ENCODE measurements at regions not wholly inside any gene's neighbourhood (a gene's known extent, or its start where the extent isn't known, plus 50 kb on each side); places are given as distances from the start of the nearest gene placed in this dataset.

DNA sequence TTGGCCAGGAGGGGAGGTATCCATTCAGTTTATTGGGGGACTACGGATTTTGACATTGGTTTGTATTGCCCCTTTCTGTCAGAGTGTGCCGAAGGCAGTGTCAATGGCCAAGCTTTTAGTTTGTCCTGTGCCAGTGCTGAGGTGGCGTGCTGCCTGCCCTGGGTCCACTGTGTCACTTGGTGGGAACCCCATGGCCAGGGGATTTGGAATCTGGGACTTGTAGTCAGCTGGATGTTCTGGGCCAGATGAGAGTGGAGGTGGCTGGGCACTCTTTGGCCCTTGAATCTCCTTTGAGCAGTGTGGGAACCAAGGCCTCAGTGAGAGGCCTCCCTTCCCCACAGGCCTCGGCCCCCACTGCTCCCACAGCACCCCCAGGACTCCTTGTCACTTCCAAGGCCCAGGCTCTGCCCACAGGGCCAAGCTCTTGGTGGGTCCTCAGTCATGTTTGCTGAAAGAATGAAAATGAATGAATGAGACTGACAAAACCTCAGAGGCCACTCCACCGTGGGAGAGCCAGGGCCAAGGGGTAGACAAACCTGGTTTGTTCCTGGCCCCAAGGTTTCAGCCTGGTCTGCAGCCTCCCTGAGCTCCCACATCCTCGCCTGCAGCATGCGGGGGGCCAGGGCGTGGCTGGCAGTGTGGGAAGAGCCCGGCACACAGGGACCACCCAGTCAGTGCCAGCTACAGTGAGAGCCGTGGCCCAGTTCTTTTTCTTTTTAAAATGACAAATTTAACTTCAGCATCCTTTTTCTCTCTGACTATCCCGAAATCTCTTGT lies 412.2 kb downstream of the MATN1 start:
- peak; percentile 30 for DNase-seq

DNA sequence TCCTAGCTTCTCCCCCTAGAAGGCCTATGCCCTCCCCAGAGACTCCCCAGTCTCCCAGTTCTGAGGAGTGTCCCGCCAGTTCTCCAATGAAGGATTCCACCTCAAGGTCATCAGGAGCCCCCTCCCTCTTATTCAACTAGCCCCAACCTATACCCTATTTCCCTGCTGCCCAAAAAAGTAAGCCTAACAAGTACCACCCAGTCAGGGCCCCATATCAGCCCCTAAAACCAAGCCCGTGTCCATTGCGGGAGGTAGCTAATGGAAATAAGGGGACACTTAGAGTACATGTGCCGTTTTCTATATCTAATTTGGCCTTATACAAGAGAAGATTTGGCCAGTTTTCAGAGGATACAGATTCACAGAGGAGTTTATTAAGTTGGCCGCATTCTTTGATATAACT lies 416.2 kb downstream of the MATN1 start:
- no peak for DNase-seq

DNA sequence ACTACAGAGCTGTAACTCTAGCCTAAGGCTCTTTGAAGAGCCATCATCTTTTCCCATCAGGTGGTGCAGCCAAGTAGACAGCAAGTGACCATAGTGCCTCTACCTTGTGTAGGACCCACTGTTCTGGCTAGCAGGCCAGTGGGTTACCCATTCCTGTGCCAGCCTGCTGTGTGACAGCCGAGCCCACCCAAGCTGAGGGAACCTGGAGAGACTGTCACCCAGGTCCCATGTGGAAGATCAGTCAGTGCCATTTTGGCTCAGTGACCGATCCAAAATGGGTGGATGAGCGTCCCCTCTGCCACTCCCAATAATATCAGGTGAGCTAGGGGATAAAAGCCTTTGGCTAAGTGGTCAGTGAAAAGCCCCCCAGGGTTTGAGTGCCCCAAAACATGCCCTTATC lies 417.9 kb downstream of the MATN1 start:
- peak; percentile 28 for DNase-seq

GRCh38 chr1:30305061-30305460 lies 418.3 kb downstream of the MATN1 start:
- DNase-seq: peak; percentile 17

DNA sequence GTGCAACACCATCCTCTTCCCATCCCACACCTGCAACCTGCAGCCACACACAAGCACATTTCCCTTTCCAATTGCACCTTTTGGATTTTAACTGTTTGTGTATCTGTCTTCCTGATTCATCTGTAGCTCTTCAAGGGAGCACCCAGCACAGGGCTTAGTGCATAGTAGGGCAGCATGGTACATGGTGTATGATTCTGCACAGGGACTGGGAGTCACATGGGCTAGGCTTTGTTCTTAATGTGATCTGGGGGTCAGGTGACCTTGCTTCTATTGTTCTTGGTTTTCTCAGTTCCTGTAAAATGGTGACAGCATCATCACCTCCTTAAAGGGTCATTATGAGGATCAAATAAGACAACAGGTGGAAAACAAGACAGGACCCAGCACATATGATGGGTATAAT lies 419.3 kb downstream of the MATN1 start:
- DNase-seq: no peak

- no peak for DNase-seq
These were observed 420.0 kb downstream of the MATN1 start for GRCh38 chr1:30303387-30303786.

GRCh38 chr1:30302858-30303257 lies 420.5 kb downstream of the MATN1 start:
- no peak for DNase-seq

- no peak for DNase-seq
These were observed 422.7 kb downstream of the MATN1 start for GRCh38 chr1:30300669-30301068.

DNA sequence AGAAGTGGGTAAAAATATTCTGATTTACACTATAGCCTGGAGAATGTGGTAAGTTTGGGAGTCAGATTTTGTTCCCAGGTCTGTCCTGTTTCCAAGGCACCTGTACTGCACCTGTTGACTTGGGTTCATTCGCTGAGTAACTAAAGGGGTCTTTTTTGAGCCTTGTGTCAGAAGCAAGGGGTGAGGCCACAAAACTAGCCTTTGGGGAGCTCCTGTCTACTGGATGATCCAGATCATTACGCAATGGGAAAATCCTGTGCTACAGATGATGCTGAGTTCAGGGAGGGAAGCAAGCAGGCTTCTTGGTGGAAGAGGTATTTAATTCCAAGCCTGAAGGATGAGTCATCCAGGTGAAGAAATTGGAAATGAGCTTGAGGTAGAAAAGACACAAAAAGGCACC lies 424.0 kb downstream of the MATN1 start:
- no peak for DNase-seq

GRCh38 chr1:30295674-30296073 lies 427.7 kb downstream of the MATN1 start:
- DNase-seq: no peak

GRCh38 chr1:30295266-30295665 lies 428.1 kb downstream of the MATN1 start:
- no peak for DNase-seq

- DNase-seq: peak; percentile 15
These were observed 428.9 kb downstream of the MATN1 start for GRCh38 chr1:30294508-30294907.

GRCh38 chr1:30292451-30292850 lies 430.9 kb downstream of the MATN1 start:
- DNase-seq: no peak

DNA sequence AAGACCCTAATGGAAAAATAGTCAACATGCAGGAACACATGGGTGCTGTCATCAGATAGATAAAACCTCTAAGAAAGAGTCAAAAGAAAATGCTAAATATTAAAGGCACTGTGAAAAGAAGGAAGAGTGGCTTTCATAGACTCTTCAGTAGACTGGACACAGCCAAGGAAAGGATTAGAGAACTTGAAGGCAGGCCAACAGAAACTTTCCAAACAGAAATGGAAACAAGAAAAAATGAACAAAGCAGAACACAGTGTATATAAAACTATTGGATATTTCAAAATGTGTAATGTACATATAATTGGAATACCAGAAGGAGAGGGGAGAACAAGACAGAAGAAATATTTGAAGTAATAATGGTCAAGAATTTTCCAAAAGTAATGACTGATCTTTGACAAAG lies 431.9 kb downstream of the MATN1 start:
- no peak for DNase-seq

DNA sequence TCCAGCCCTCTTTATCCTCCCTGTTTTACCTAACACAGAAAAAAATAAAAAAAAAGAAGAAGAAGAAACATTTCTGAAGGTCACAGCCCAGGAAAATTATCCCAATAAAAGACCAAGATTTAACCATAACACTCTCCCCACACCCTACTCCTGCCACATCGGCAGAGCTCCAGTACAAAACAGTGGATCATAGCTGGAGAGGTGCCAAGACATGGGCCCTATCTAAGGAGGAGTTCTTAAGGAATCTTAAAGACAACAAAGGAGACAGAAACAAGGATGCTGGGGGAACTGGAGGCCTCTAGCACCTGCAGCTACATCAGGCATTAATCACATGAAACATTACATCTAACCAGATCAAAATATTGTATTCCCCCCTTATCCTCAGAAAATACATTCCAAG lies 432.8 kb downstream of the MATN1 start:
- no peak for DNase-seq

- peak; percentile 21 for DNase-seq
These were observed 435.4 kb downstream of the MATN1 start for GRCh38 chr1:30287976-30288375.

DNA sequence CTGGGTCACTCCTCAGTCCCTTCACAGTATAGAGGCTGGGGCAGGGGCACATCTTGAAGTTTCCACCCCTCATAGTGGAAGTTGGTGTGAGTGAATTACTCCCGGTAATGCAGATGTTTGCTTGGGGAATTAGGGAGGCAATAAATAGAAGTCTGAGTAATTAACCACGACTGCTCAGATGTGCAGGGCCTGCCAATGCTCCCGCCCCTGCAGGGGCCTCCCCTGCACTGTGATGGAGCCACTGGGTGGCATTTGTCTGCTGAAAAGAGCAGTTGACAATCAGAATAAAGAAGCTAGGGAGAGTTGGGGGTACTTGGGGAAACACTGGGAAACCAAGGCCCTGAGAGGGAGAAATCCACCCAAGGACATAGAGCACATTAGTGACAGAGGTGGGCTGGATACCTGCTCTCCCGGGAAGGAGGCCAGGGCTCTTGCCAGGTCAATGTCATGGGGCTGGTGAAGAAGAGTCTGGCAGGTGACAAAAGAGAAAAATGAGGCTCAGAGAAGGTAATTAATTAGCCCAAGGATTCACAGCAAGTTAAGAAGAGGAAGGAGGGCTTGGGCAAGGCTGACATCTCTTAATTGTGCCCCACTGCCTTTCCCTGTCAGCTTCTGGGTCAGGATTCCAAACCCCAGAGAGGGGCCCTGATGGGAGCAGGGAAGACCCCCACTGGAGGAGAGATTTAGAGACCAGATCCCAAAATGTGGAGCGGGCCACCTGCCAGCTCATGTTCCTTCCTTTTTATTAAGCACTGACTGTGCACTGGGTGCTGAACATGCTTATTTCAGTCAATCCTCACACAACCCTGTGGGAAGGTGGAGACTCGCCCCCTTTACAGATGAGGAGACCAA lies 436.2 kb downstream of the MATN1 start:
- DNase-seq: peak; percentile 19

- DNase-seq: peak; percentile 40
These were observed 437.0 kb downstream of the MATN1 start for GRCh38 chr1:30286241-30286987.

DNA sequence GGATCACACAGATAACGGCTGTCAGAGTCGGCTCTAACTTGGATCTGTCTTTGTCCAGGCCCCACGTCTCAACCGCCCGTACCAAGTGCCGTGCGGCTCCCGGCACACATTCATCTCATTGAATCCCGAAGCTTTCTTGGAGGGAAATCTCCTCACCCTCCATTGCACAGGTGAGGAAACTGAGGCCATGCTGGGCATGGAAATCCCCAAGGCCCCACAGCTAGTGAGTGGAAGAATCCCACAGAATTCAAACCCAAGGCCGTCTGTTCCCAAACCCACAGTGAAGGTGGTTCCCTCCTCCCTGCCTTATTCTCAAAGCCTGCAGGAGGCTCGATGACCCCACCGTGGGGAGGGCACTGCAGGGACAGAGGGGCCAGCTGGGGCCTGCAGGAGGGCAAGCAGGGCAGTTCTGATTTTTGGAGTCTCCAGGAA lies 437.9 kb downstream of the MATN1 start:
- DNase-seq: peak; percentile 24

GRCh38 chr1:30284728-30285475 lies 438.5 kb downstream of the MATN1 start:
- peak; percentile 42 for DNase-seq

DNA sequence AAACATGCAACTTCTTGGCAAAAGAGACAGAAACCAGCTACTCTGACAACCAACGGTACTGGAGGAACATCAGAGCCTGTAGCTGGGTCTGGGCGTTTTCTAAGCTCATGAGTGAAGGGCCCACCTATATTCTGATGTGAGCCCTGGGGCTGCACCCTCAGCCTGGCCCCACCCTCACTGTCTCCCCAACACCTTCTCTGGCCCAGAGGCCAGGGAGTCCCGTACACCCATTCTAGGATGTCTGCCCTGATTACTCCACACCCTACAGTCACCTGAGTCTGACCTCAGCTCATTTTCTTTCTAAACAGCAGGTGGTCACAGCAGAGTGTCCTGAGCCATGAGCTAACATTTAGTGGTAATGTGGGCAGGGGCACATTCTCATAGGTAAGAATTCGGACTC lies 439.2 kb downstream of the MATN1 start:
- DNase-seq: peak; percentile 32

- DNase-seq: peak; percentile 42
These were observed 440.0 kb downstream of the MATN1 start for GRCh38 chr1:30283199-30283962.

Measured in activated CD8-positive, alpha-beta memory T cell treated with anti-CD3 and anti-CD28 coated beads for 24 hours (primary cell).